ENCODE measurements at regions not wholly inside any gene's neighbourhood (a gene's known extent, or its start where the extent isn't known, plus 50 kb on each side); places are given as distances from the start of the nearest gene placed in this dataset.

- DNase-seq (ENCODE audit: low read depth, low spot score): no peak
- Histone ChIP-seq H3K27me3 (ENCODE audit: control insufficient read depth, extremely low read depth, insufficient read depth, low read length) (no peaks in the 10 kb centered on the region), H3K9me1 (ENCODE audit: control insufficient read depth, extremely low read depth, insufficient read depth, low read length) (no peaks in the 10 kb centered on the region), H3K36me3 (ENCODE audit: control insufficient read depth in 2 of 2, extremely low read depth in 1 of 2, insufficient read depth in 2 of 2, low read length in 2 of 2) (no peaks in the 10 kb centered on the region), H3K79me2 (ENCODE audit: control insufficient read depth, insufficient read depth, low read length) (no peaks in the 10 kb centered on the region), H3K4me3 (ENCODE audit: control insufficient read depth in 2 of 3, extremely low read depth in 1 of 3, insufficient read depth in 2 of 3, low read depth in 1 of 3, low read length in 3 of 3) (no peak overlapping the region), H3K4me1 (ENCODE audit: control insufficient read depth, extremely low read depth, insufficient read depth, low read length) (no peaks in the 10 kb centered on the region), H3K9me3 (ENCODE audit: control insufficient read depth, low read depth, low read length) (no peaks in the 10 kb centered on the region), H3K9ac (ENCODE audit: control insufficient read depth, extremely low read depth, insufficient read depth, low read length) (no peak overlapping the region), H3K27ac (ENCODE audit: control insufficient read depth, insufficient read depth, low read length) (no peak overlapping the region), H2AFZ (ENCODE audit: control insufficient read depth, low read length) (no peak overlapping the region), H3K4me2 (ENCODE audit: control insufficient read depth, extremely low read depth, insufficient read depth, low read depth, low read length) (no peak overlapping the region), H4K20me1 (ENCODE audit: control insufficient read depth, extremely low read depth, insufficient read depth, low read length) (no peaks in the 10 kb centered on the region)
- TF ChIP-seq CTCF (optimal IDR thresholded peaks at IDR 0.05 in 1 of 3, IDR thresholded peaks at IDR 0.05 in 1 of 3, conservative IDR thresholded peaks at IDR 0.05 in 1 of 3; ENCODE audit: extremely low read depth in 1 of 3, insufficient read depth in 2 of 3, low read length in 3 of 3) (no peak), EZH2 (IDR thresholded peaks at IDR 0.05; ENCODE audit: low read length) (no peak)
- dilution Hi-C loops (cut with MboI; ENCODE audit: extremely low pct_ligation_motif_present, low sequenced_read_pairs): no loop called here
- FAIRE-seq: no peak
Measured at GRCh38 chr9:119002491-119002890, 366.7 kb downstream of the BRINP1 start.

GRCh38 chr9:119003201-119003611, 366.0 kb downstream of the BRINP1 start:
- DNase-seq (ENCODE audit: low read depth, low spot score) (no peak), FAIRE-seq (no peak)
- TF ChIP-seq CTCF (optimal IDR thresholded peaks at IDR 0.05 in 1 of 3, IDR thresholded peaks at IDR 0.05 in 1 of 3, conservative IDR thresholded peaks at IDR 0.05 in 1 of 3; ENCODE audit: extremely low read depth in 1 of 3, insufficient read depth in 2 of 3, low read length in 3 of 3) (no peak), EZH2 (IDR thresholded peaks at IDR 0.05; ENCODE audit: low read length) (no peak)
- no peaks in the 10 kb centered on the region for H3K36me3 ChIP-seq (ENCODE audit: control insufficient read depth in 2 of 2, extremely low read depth in 1 of 2, insufficient read depth in 2 of 2, low read length in 2 of 2)
- H2AFZ ChIP-seq (ENCODE audit: control insufficient read depth, low read length): no peak overlapping the region
- no peak overlapping the region for H3K9ac ChIP-seq (ENCODE audit: control insufficient read depth, extremely low read depth, insufficient read depth, low read length)
- no peak overlapping the region for H3K27ac ChIP-seq (ENCODE audit: control insufficient read depth, insufficient read depth, low read length)
- no peaks in the 10 kb centered on the region for H3K79me2 ChIP-seq (ENCODE audit: control insufficient read depth, insufficient read depth, low read length)
- H3K9me3 ChIP-seq (ENCODE audit: control insufficient read depth, low read depth, low read length): no peaks in the 10 kb centered on the region
- dilution Hi-C loops (cut with MboI; ENCODE audit: extremely low pct_ligation_motif_present, low sequenced_read_pairs): no loop called here
- H3K9me1 ChIP-seq (ENCODE audit: control insufficient read depth, extremely low read depth, insufficient read depth, low read length): no peaks in the 10 kb centered on the region
- H4K20me1 ChIP-seq (ENCODE audit: control insufficient read depth, extremely low read depth, insufficient read depth, low read length): no peaks in the 10 kb centered on the region
- no peak overlapping the region for H3K4me3 ChIP-seq (ENCODE audit: control insufficient read depth in 2 of 3, extremely low read depth in 1 of 3, insufficient read depth in 2 of 3, low read depth in 1 of 3, low read length in 3 of 3)
- H3K4me1 ChIP-seq (ENCODE audit: control insufficient read depth, extremely low read depth, insufficient read depth, low read length): no peaks in the 10 kb centered on the region
- H3K27me3 ChIP-seq (ENCODE audit: control insufficient read depth, extremely low read depth, insufficient read depth, low read length): no peaks in the 10 kb centered on the region
- H3K4me2 ChIP-seq (ENCODE audit: control insufficient read depth, extremely low read depth, insufficient read depth, low read depth, low read length): no peak overlapping the region
